GM12878 (cell line): ENCODE measurements at regions not wholly inside any gene's neighbourhood (a gene's known extent, or its start where the extent isn't known, plus 50 kb on each side); places are given as distances from the start of the nearest gene placed in this dataset.

Source experiments
- ATAC-seq: fragments of 200-7000 bp; cut with Tn5 transposase; 3 replicates; pipeline ENCODE4 v1.9.1; 2020; ENCODE audit warnings: mild to moderate bottlenecking, moderate library complexity
- BruUV-seq: library from RNA; stranded (reverse); fragments of 400-500 nt; replicated peaks from 2 replicates; lab custom pipeline; 2021; lab: Mats Ljungman, UMichigan
- CTCF ChIA-PET: fragments of 300-600 bp; sonication (Branson Sonifier 250); formaldehyde crosslinking; extraction: SDS; loops from one replicate; lab custom pipeline; 2021; ENCODE audit warnings: inconsistent platforms; lab: Yijun Ruan, JAX
- POLR2A ChIA-PET: fragments of 350-600 bp; formaldehyde crosslinking; extraction: SDS; loops from one replicate; lab custom pipeline; 2021; ENCODE audit warnings: inconsistent platforms; lab: Charles Lee
- RAD21 ChIA-PET: fragments of 300-600 bp; sonication (Branson Sonifier 250); formaldehyde crosslinking; loops from one replicate; lab custom pipeline; 2023; ENCODE audit warnings: antibody characterized with exemption; ENCODE audit not compliant: unreplicated experiment; lab: Charles Lee
- SMC1A ChIA-PET: fragments of 300-600 bp; sonication (Branson Sonifier 250); formaldehyde crosslinking; loops from one replicate; lab custom pipeline; 2023; ENCODE audit not compliant: unreplicated experiment, uncharacterized antibody; lab: Charles Lee
- DNase-seq: peaks from one replicate; pipeline ENCODE4 v3.0.0-alpha.2; 2011; ENCODE audit warnings: low read depth, low spot score
- FAIRE-seq: peaks from 3 replicates; lab custom pipeline; 2011; peaks lifted over from hg19 to GRCh38; lab: Jason Lieb, UNC
- H2AFZ ChIP-seq: 2 replicates; pipeline ENCODE4 v1.6.0; 2011; ENCODE audit warnings: low read depth, low read length, control low read depth; ENCODE audit not compliant: control insufficient read depth
- H3K27ac ChIP-seq: 2 replicates; pipeline ENCODE4 v1.5.1; 2011; ENCODE audit warnings: control low read depth; ENCODE audit not compliant: control insufficient read depth, insufficient read depth
- H3K27me3 ChIP-seq, 2 experiments: replicated peaks in 1 of 2; 2 replicates each; pipeline versions ENCODE4 v1.6.0 to v1.6.1; 2011; ENCODE audit warnings: low read length in 1 of 2; ENCODE audit not compliant: control insufficient read depth in 2 of 2, insufficient read depth in 2 of 2
- H3K36me3 ChIP-seq, 2 experiments: 2 replicates each; pipeline ENCODE4 v1.5.1; 2011; ENCODE audit warnings: low read length in 1 of 2; ENCODE audit not compliant: control insufficient read depth in 2 of 2, insufficient read depth in 2 of 2
- H3K4me1 ChIP-seq: 2 replicates; pipeline ENCODE4 v1.6.1; 2011; ENCODE audit warnings: mild to moderate bottlenecking, low read length, moderate library complexity, mixed read lengths; ENCODE audit not compliant: control insufficient read depth, insufficient read depth
- H3K4me2 ChIP-seq: 2 replicates; pipeline ENCODE4 v1.6.0; 2011; ENCODE audit warnings: control low read depth; ENCODE audit not compliant: control insufficient read depth, insufficient read depth
- H3K4me3 ChIP-seq: fragments of 200-600 bp; sonication (generic); 2 replicates; pipeline ENCODE4 v1.5.1; 2016
- H3K79me2 ChIP-seq: 2 replicates; pipeline ENCODE4 v1.6.0; 2011; ENCODE audit warnings: low read length; ENCODE audit not compliant: control insufficient read depth, insufficient read depth
- H3K9ac ChIP-seq: 2 replicates; pipeline ENCODE4 v1.8.0; 2011; ENCODE audit warnings: low read length, control low read depth, mixed read lengths; ENCODE audit not compliant: control insufficient read depth, insufficient read depth
- H3K9me3 ChIP-seq: replicated peaks from 3 replicates; pipeline ENCODE4 v1.5.1; 2011; ENCODE audit warnings: mild to moderate bottlenecking, low read length; ENCODE audit not compliant: control insufficient read depth, insufficient read depth
- H4K20me1 ChIP-seq: 2 replicates; pipeline ENCODE4 v1.6.0; 2011; ENCODE audit not compliant: control insufficient read depth, insufficient read depth
- BRCA1 ChIP-seq: IDR thresholded peaks from 2 replicates; pipeline ENCODE4 v1.6.1; 2011; ENCODE audit warnings: low read depth, low read length, improper control_type of control experiment
- PAX5 ChIP-seq: IDR thresholded peaks from 2 replicates; pipeline ENCODE4 v1.6.1; 2011; ENCODE audit warnings: low read depth, low read length, borderline replicate concordance
- PRDM15 ChIP-seq: fragments of 450-650 bp; formaldehyde crosslinking; IDR thresholded peaks from 2 replicates; pipeline ENCODE4 v1.4.0; 2020; ENCODE audit warnings: mild to moderate bottlenecking, moderate library complexity
- SPI1 ChIP-seq: IDR thresholded peaks from 2 replicates; pipeline ENCODE4 v1.6.1; 2011; ENCODE audit warnings: low read depth, mild to moderate bottlenecking, low read length, moderate library complexity, borderline replicate concordance; ENCODE audit not compliant: insufficient read depth
- TCF12 ChIP-seq: IDR thresholded peaks from 2 replicates; pipeline ENCODE4 v1.6.1; 2011; ENCODE audit warnings: low read depth, mild to moderate bottlenecking, low read length
- WGBS: methylation state at CpG from one replicate; pipeline ENCODE4 v1.1.6; 2016; ENCODE audit warnings: low lambda C conversion rate; ENCODE audit not compliant: insufficient replicate concordance, insufficient coverage; ENCODE audit errors: missing lambda C conversion rate; 5-methylcytosine and 5-hydroxymethylcytosine counted together
- in situ Hi-C: fragments of 300-500 bp; cut with MboI; formaldehyde crosslinking; loops from 9 replicates; pipeline ENCODE4 v1.14.3; 2018; ENCODE audit warnings: mixed read lengths
- intact Hi-C: fragments of 100-400 bp; cut with micrococcal nuclease; formaldehyde crosslinking; loops from one replicate; pipeline ENCODE4 v1.14.2; 2022; ENCODE audit not compliant: unreplicated experiment

GRCh38 chr9:113769412-113769811, 106.7 kb upstream of the ZNF618 start:
- Histone ChIP-seq H3K27ac (no peak overlapping the region), H3K4me3 (no peak overlapping the region), H3K27me3 (no peaks in the 10 kb centered on the region), H3K4me1 (no peaks in the 10 kb centered on the region), H3K36me3 (no peaks in the 10 kb centered on the region), H2AFZ (no peak overlapping the region), H3K9me3 (no peaks in the 10 kb centered on the region), H3K9ac (no peak overlapping the region), H4K20me1 (no peaks in the 10 kb centered on the region), H3K79me2 (no peaks in the 10 kb centered on the region), H3K4me2 (no peak overlapping the region)
- TF ChIP-seq TCF12 (no peak), SPI1 (no peak), BRCA1 (no peak), PRDM15 (no peak), PAX5 (no peak)
- no TSS peak for BruUV-seq
- DNase-seq (no peak), FAIRE-seq (no peak), ATAC-seq (no peak)
- WGBS: 0% methylated on average over 1 of the region's 1 CpG
- POLR2A ChIA-PET: no interaction called here
- in situ Hi-C loops (no loop called here), intact Hi-C loops (no loop called here)
- CTCF ChIA-PET: interaction anchor here (0.6 kb wide), 1 partner anchor 313 kb away, joined by 3 read pairs; no protein-coding TSS in a partner anchor
- SMC1A ChIA-PET: no interaction called here
- RAD21 ChIA-PET: no interaction called here
